Activated CD4-positive, alpha-beta memory T cell treated with anti-CD3 and anti-CD28 coated beads, Interleukin-2, amount 10 ng/mL, durations not matched to agents 7 days and 5 days (primary cell): ENCODE measurements at regions not wholly inside any gene's neighbourhood (a gene's known extent, or its start where the extent isn't known, plus 50 kb on each side); places are given as distances from the start of the nearest gene placed in this dataset.

ENCODE experiments used
- CTCF ChIA-PET: fragments of 350-600 bp; sonication (Branson Sonifier 250); formaldehyde crosslinking; loops from one replicate; lab custom pipeline; 2021; ENCODE audit warnings: antibody characterized with exemption, inconsistent platforms; lab: Charles Lee
- POLR2A ChIA-PET: fragments of 350-600 bp; sonication (Branson Sonifier 250); formaldehyde crosslinking; loops from one replicate; lab custom pipeline; 2021; ENCODE audit warnings: antibody characterized with exemption; lab: Charles Lee
- DNase-seq: peaks from one replicate; pipeline ENCODE4 v3.0.0-alpha.2; 2020
- H3K27ac Mint-ChIP-seq: one replicate; pipeline ENCODE4 v1.8.0; 2021; ENCODE audit warnings: mild to moderate bottlenecking, mixed read lengths
- H3K27me3 Mint-ChIP-seq: one replicate; pipeline ENCODE4 v1.8.0; 2021; ENCODE audit warnings: mixed read lengths
- H3K36me3 Mint-ChIP-seq: one replicate; pipeline ENCODE4 v1.8.0; 2021; ENCODE audit warnings: low read depth, mixed read lengths
- H3K4me1 Mint-ChIP-seq: one replicate; pipeline ENCODE4 v1.8.0; 2021; ENCODE audit warnings: mixed read lengths
- H3K4me3 Mint-ChIP-seq: one replicate; pipeline ENCODE4 v1.8.0; 2021; ENCODE audit warnings: mild to moderate bottlenecking, mixed read lengths
- H3K9me3 Mint-ChIP-seq: one replicate; pipeline ENCODE4 v1.8.0; 2021; ENCODE audit warnings: mixed read lengths

GRCh38 chr15:70535071-70535954 lies 228.0 kb downstream of the UACA start:
- ChIA-PET CTCF (interaction anchor here (1.0 to 1.8 kb wide), 5 partner anchors 8 to 437 kb away, joined by 3 to 5 read pairs (median 3); no protein-coding TSS in a partner anchor), POLR2A (interaction anchor here (0.8 to 2.7 kb wide), 15 partner anchors 8 to 511 kb away, joined by 3 to 9 read pairs (median 4); partner anchors contain the start of gene TLE3)
- peak overlapping the region; percentile 64 for H3K4me3 Mint-ChIP-seq
- no peaks in the 10 kb centered on the region for H3K9me3 Mint-ChIP-seq
- H3K27ac Mint-ChIP-seq = peak overlapping the region; percentile 80
- peaks cover 30% of the 10 kb centered on the region for H3K4me1 Mint-ChIP-seq
- peaks cover 37% of the 10 kb centered on the region for H3K27me3 Mint-ChIP-seq
- H3K36me3 Mint-ChIP-seq = no peaks in the 10 kb centered on the region
- peak; percentile 78 for DNase-seq

- DNase-seq = no peak
- ChIA-PET CTCF (interaction anchor here (1.1 kb wide), 1 partner anchor 436 kb away, joined by 3 read pairs; no protein-coding TSS in a partner anchor), POLR2A (interaction anchor here (0.9 to 2.7 kb wide), 9 partner anchors 10 to 438 kb away, joined by 3 to 9 read pairs (median 4); no protein-coding TSS in a partner anchor)
- H3K4me1 Mint-ChIP-seq = peaks cover 39% of the 10 kb centered on the region
- no peak overlapping the region for H3K27ac Mint-ChIP-seq
- peaks cover 36% of the 10 kb centered on the region for H3K27me3 Mint-ChIP-seq
- H3K4me3 Mint-ChIP-seq = peak overlapping the region; percentile 12
- no peaks in the 10 kb centered on the region for H3K36me3 Mint-ChIP-seq
- no peaks in the 10 kb centered on the region for H3K9me3 Mint-ChIP-seq
Measured at GRCh38 chr15:70533931-70534742, 229.2 kb downstream of the UACA start.

GRCh38 chr15:70532531-70533186 lies 230.7 kb downstream of the UACA start:
- ChIA-PET POLR2A (no interaction called here), CTCF (no interaction called here)
- Mint-ChIP-seq H3K9me3 (peaks cover 2% of the 10 kb centered on the region), H3K4me3 (no peak overlapping the region), H3K4me1 (peaks cover 53% of the 10 kb centered on the region), H3K36me3 (no peaks in the 10 kb centered on the region), H3K27ac (no peak overlapping the region), H3K27me3 (peaks cover 30% of the 10 kb centered on the region)
- DNase-seq = no peak

GRCh38 chr15:70531576-70531975 lies 231.8 kb downstream of the UACA start:
- H3K9me3 Mint-ChIP-seq = peaks cover 2% of the 10 kb centered on the region
- H3K36me3 Mint-ChIP-seq = no peaks in the 10 kb centered on the region
- POLR2A ChIA-PET = no interaction called here
- peaks cover 64% of the 10 kb centered on the region for H3K4me1 Mint-ChIP-seq
- H3K27ac Mint-ChIP-seq = no peak overlapping the region
- DNase-seq = no peak
- CTCF ChIA-PET = no interaction called here
- H3K27me3 Mint-ChIP-seq = peaks cover 28% of the 10 kb centered on the region
- no peak overlapping the region for H3K4me3 Mint-ChIP-seq

- no peak overlapping the region for H3K4me3 Mint-ChIP-seq
Measured at GRCh38 chr15:70530906-70531305, 232.5 kb downstream of the UACA start.

GRCh38 chr15:70530503-70530902 lies 232.9 kb downstream of the UACA start:
- no peak overlapping the region for H3K4me3 Mint-ChIP-seq
- CTCF ChIA-PET = no interaction called here
- no peaks in the 10 kb centered on the region for H3K36me3 Mint-ChIP-seq
- H3K4me1 Mint-ChIP-seq = peaks cover 54% of the 10 kb centered on the region
- peaks cover 28% of the 10 kb centered on the region for H3K27me3 Mint-ChIP-seq
- peaks cover 2% of the 10 kb centered on the region for H3K9me3 Mint-ChIP-seq
- POLR2A ChIA-PET = no interaction called here
- no peak for DNase-seq
- H3K27ac Mint-ChIP-seq = no peak overlapping the region

More at GRCh38 chr15:70530906-70531305, 232.5 kb downstream of the UACA start:
- H3K27me3 Mint-ChIP-seq = peaks cover 26% of the 10 kb centered on the region
- DNase-seq = no peak
- H3K9me3 Mint-ChIP-seq = peaks cover 2% of the 10 kb centered on the region
- peaks cover 58% of the 10 kb centered on the region for H3K4me1 Mint-ChIP-seq
- CTCF ChIA-PET = no interaction called here
- no peaks in the 10 kb centered on the region for H3K36me3 Mint-ChIP-seq
- no peak overlapping the region for H3K27ac Mint-ChIP-seq
- POLR2A ChIA-PET = no interaction called here

- Mint-ChIP-seq H3K4me1 (peaks cover 49% of the 10 kb centered on the region), H3K27me3 (peaks cover 30% of the 10 kb centered on the region), H3K36me3 (no peaks in the 10 kb centered on the region), H3K27ac (no peak overlapping the region), H3K9me3 (peaks cover 2% of the 10 kb centered on the region), H3K4me3 (no peak overlapping the region)
- DNase-seq = no peak
- ChIA-PET CTCF (no interaction called here), POLR2A (no interaction called here)
Measured at GRCh38 chr15:70530017-70530499, 233.3 kb downstream of the UACA start.

GRCh38 chr15:70528816-70529215 lies 234.5 kb downstream of the UACA start:
- Mint-ChIP-seq H3K4me3 (no peak overlapping the region), H3K9me3 (peaks cover 2% of the 10 kb centered on the region), H3K36me3 (no peaks in the 10 kb centered on the region), H3K4me1 (peaks cover 37% of the 10 kb centered on the region), H3K27me3 (peaks cover 28% of the 10 kb centered on the region), H3K27ac (peak overlapping the region; percentile 21)
- ChIA-PET POLR2A (interaction anchor here (0.9 to 1.2 kb wide), 4 partner anchors 19 to 431 kb away, joined by 3 to 7 read pairs (median 4); partner anchors contain the start of gene TLE3), CTCF (interaction anchor here (0.6 to 1.2 kb wide), 6 partner anchors 11 to 1066 kb away, joined by 3 to 4 read pairs (median 3); no protein-coding TSS in a partner anchor)
- no peak for DNase-seq

GRCh38 chr15:70528270-70528706 lies 235.1 kb downstream of the UACA start:
- Mint-ChIP-seq H3K4me1 (peaks cover 35% of the 10 kb centered on the region), H3K27me3 (peaks cover 26% of the 10 kb centered on the region), H3K4me3 (peak overlapping the region; percentile 25), H3K27ac (peak overlapping the region; percentile 78), H3K36me3 (no peaks in the 10 kb centered on the region), H3K9me3 (peaks cover 2% of the 10 kb centered on the region)
- ChIA-PET CTCF (interaction anchor here (0.6 to 1.2 kb wide), 9 partner anchors 7 to 1066 kb away, joined by 3 to 4 read pairs (median 3); no protein-coding TSS in a partner anchor), POLR2A (interaction anchor here (0.9 to 1.2 kb wide), 4 partner anchors 19 to 430 kb away, joined by 3 to 7 read pairs (median 4); partner anchors contain the start of gene TLE3)
- peak; percentile 64 for DNase-seq

GRCh38 chr15:70526974-70527325 lies 236.4 kb downstream of the UACA start:
- H3K4me3 Mint-ChIP-seq = no peak overlapping the region
- H3K36me3 Mint-ChIP-seq = no peaks in the 10 kb centered on the region
- peaks cover 24% of the 10 kb centered on the region for H3K27me3 Mint-ChIP-seq
- POLR2A ChIA-PET = interaction anchor here (1.4 kb wide), 1 partner anchor 8 kb away, joined by 4 read pairs; no protein-coding TSS in a partner anchor
- H3K27ac Mint-ChIP-seq = no peak overlapping the region
- peaks cover 2% of the 10 kb centered on the region for H3K9me3 Mint-ChIP-seq
- CTCF ChIA-PET = interaction anchor here (0.9 to 1.2 kb wide), 2 partner anchors 9 to 17 kb away, joined by 3 read pairs; no protein-coding TSS in a partner anchor
- peaks cover 35% of the 10 kb centered on the region for H3K4me1 Mint-ChIP-seq
- DNase-seq = no peak

- ChIA-PET POLR2A (interaction anchor here (1.4 kb wide), 1 partner anchor 9 kb away, joined by 4 read pairs; no protein-coding TSS in a partner anchor), CTCF (interaction anchor here (0.9 kb wide), 1 partner anchor 17 kb away, joined by 3 read pairs; no protein-coding TSS in a partner anchor)
- Mint-ChIP-seq H3K9me3 (peaks cover 2% of the 10 kb centered on the region), H3K36me3 (no peaks in the 10 kb centered on the region), H3K27ac (no peak overlapping the region), H3K4me3 (no peak overlapping the region), H3K4me1 (peaks cover 35% of the 10 kb centered on the region), H3K27me3 (peaks cover 24% of the 10 kb centered on the region)
- DNase-seq = no peak
Measured at GRCh38 chr15:70526221-70526973, 237.0 kb downstream of the UACA start.
